Activated T-cell treated with anti-CD3 and anti-CD28 coated beads for 1 hour (primary cell): ENCODE measurements at regions not wholly inside any gene's neighbourhood (a gene's known extent, or its start where the extent isn't known, plus 50 kb on each side); places are given as distances from the start of the nearest gene placed in this dataset.
"Not testable (repeated sequence)": the region's sequence is repeated elsewhere in the genome, so short reads cannot be mapped to it uniquely, and the experiment has no call there.

ENCODE experiments used
- DNase-seq: peaks from one replicate; pipeline ENCODE4 v3.0.0-alpha.2; 2020; ENCODE audit warnings: low read depth

DNA sequence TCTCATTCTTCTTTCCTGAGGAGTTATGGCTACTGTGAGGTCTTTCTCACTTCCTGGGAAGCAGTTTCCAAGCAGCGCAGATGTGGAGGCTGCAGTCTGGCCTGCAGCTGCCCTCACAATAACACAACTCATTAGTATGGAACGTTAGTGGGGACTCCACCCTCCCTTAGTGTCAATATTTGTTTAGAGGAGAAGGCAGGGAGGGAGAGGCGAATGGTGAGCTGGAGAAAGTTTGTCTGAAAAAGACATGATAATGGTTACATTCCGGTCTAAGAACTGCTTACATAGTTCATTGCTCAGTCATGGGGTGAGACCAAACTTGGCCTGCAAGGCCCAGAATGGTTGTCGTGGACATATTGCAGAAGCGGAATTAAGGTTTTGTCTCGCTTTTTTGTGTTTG is 170.2 kb downstream of the HS3ST3B1 start:
- DNase-seq: no peak

DNA sequence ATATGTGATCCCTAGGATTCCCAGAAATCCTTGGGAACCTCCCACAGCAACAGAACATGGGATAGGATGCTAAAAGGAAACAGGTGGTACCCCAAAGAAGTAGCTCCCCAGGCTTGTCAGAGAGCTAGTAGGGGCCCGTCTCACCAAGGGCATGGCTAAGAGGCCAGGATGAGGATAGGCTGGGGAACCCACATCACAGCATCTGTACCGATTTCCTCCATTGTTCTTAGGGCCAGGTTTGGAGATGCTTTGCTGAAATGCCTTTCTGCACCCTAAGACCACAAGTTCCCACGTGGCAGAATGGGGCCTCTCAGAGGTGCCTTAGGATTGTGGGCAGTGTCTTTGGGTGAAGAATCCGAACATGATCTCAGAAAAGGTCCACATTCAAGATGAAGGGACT is 169.5 kb downstream of the HS3ST3B1 start:
- DNase-seq: no peak

DNA sequence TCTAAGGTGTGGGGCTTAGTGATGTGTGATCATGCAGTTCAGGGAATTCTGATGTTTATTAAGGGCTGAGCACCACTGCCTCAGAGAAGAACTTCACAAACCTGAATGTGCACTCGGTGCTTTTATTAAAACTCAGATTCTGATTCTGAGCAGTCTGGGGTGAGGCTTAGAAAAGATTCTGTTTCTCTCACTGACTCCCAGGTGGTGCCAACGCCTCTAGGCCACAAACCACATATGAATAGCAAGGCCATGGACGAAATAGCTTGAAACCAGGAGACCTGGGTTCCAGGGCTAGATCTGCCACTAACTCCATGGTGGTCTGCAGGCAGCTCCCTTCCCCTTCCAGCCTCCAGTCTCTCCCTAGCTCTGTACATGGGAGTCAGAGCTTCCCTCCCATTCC is 169.1 kb downstream of the HS3ST3B1 start:
- no peak for DNase-seq

DNA sequence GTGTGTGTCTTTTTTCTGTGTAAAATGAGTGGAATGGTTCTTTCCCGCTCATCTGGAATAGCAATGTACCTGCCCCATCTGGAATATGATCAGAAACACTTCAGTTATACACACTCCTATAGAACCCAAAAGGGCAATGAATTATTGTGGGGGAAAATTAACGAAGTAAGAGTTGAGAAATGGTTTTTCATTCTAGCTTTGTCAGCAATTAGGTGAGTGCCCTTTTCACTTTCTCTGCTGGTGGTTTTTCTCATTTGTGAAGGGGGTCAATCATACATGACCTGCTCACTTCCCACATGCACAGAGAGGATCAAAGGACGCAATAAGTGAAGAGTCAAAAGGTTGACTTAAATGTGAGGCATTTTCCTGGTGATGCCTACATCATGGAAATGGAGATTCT is 168.0 kb downstream of the HS3ST3B1 start:
- DNase-seq: no peak

DNA sequence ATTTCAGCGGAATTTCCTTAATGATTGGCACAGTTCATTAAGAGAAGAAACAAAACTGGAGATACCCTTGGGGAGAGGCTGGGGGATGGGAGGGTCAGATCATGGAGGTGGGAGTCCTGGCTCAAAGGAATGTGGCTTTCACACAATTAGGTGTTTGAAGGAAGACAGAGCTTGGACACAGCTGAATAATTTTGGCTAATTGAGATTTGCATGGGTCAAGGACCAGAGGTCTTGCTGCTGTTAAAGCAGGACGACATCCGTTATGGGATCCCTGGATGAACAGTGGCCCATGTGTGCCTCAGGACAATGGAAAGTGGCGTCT is 160.3 kb downstream of the HS3ST3B1 start:
- DNase-seq: no peak

DNA sequence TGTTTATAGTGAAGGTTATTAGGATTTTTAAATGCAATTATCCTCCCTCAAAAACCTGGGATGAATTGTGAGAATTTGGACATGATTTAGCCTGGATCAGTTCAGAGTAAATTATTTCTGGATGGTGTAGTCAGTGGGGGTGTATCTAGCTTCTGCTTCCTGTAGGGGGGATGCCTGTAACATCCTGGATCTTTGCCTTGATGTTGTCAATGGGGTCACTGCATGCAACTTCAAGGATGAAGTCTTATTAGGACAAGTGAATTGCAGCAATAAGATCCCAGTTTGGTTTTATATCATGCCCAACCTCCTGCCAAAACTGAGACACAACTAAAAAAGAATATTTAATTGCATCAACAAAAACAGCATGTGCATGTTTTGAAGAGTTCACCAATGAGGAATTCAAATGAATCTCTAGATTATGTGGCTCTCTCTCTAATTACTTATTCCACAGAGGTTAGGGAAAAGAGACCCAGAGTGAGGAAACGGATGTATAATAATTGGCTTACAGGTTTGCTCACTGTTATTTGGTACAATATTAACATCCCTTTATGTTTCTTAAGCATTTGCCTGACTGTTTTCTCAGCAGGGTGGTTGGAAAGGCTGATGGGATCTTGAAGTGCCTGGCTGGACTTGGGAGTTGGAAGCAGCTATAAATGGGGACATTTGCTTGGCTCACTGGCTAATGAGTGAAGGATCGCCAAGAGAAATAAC is 159.8 kb downstream of the HS3ST3B1 start:
- no peak for DNase-seq

DNA sequence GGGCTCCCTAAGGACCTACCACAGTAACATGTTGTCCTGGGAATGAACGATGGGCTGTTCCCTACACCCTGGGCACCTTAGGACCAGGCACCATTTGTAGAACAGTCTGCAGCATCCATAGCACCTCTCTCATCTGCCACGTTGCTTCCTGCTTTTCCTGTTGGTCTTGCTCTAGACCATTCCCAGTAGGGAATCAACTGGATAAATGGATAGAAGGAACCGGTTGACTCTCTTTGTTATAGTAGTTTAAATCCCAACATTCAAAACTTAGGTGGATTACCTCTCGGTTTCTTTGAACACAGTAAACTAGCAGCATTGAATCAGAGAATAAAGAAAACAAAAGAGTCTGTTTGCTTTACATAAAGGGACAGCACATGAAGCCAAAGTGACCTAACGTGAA is 159.1 kb downstream of the HS3ST3B1 start:
- no peak for DNase-seq

DNA sequence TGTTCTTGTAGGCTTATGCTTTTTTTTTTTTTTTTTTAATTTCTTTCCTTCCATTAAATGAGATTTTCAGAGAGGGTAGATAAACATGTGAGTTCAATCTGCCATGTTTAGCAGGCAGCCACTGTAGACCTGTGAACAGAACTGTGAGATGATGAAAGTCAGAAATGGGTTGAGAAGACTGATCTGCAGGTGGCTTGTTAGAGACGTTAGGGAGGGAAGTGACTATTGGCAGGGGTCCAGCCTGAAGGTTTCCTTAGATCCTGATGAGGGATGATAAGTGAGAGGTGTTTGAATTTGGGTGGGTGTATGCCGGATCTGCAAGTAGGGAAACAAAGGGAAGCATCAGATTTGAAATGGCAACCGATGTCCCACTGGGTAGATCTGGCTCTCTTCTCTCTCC is 157.8 kb downstream of the HS3ST3B1 start:
- DNase-seq: no peak

DNA sequence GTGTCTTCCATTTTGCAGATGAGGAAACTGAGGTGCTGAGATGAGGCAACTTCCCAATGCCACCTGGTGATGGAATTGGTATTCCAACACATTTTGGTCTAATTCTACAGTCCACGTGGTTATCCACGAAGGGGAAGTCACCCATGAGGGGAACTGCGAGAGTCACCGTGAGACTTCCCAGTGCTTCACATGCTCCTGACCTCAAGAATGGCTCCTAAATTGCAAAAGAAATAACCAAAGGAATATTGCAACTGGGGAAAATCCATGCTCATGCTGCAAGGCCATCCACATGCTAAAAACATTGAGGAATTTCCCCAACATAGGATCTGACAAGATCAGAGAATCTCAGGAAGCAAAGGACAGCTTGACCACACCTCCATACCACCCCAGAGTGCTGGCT is 153.9 kb downstream of the HS3ST3B1 start:
- DNase-seq: no peak

DNA sequence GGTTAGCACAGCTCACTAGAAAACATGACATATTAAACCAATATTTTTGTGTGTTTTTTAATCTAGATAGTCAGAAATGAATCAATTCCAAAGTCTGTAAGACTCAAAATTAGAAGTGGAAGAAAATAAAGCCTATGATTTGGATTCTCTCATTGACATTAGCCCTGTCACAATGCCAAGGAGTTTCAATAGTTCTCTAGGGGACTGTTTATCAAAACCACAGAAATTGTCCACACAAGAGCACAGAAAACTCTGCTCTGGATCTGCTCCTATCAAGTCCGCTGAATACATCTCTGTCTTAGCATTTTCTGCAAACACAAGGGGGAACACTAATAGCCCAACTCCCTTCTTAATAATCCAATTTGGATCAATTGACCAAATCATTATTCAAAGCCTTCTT is 152.0 kb downstream of the HS3ST3B1 start:
- DNase-seq: no peak

DNA sequence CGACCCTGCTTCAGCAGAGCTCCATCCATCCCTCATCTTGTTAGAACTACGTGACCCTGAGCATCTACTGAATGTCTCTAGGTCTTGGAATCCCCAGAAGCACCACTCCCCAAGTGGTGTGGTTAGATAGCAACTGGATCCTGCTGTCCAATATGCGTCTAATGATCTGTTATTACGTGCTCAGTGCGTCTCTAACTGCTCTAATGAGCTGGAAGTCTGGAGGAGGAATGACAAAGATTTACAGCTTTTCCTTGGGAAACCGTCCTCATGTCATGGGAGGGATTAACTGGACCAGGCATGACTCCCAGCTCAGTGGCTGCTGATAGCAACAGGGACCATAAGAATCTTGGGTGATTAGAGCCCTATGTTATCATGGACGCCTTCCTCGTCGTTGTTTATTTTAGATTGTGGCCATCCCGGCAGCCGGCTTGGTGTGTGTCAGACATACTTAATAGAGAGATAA is 150.9 kb downstream of the HS3ST3B1 start:
- DNase-seq: no peak

DNA sequence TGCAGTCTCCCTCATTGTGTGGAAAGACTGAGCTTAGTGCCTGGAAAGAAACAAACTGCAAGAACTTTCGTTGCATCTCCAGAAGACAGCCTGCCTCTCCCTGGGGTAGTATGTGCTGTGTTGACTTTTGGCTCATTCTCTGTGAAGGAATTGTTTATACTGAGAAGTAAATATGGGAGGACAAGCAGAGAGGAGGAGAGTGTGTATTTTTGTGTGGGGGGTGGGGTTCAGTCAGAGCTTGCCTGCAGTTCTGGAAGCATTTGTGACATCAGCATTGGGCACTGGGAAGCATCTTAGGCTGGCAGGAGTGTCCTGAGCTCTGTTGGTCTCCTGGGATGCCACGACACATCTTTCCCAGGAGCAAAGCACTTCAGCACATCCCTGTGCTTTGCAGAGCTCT is 147.9 kb downstream of the HS3ST3B1 start:
- no peak for DNase-seq

DNA sequence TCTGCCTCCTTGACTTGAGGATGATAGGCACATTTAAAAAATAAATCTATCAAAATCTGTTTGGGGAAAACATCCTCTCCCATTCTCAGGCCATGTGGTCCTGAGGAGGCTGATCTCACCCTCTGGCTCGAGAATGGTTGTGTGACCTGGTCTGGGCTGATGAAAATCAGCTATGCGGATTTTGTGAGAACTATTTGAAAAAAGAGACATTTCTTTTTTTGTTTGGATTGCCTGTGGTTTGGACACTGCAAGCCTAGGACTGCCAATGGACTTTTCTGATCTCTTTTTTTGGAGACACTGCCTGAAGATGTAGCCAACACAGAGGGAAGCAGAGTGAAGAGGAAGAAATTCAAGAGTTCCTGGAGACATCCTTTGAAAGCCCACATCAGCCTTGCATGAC is 145.9 kb downstream of the HS3ST3B1 start:
- DNase-seq: no peak

DNA sequence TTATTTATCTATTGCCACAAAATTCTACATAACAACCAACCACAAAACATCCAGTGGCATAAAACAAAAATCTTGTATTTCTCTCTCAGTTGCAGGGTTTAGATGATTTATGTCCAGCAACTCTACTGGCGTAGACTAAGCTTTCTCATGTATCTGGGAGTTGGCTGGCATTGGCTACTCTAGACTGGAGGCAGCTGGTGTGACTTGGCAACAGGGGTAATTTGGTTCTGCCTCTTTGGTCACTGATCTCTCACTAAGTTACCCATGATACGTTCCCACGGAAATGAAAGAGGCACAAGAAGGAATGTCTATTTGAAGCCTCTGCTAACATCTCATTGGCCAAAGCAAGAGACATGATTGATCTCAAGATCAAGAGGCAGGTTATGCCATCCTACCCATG is 144.0 kb downstream of the HS3ST3B1 start:
- no peak for DNase-seq

DNA sequence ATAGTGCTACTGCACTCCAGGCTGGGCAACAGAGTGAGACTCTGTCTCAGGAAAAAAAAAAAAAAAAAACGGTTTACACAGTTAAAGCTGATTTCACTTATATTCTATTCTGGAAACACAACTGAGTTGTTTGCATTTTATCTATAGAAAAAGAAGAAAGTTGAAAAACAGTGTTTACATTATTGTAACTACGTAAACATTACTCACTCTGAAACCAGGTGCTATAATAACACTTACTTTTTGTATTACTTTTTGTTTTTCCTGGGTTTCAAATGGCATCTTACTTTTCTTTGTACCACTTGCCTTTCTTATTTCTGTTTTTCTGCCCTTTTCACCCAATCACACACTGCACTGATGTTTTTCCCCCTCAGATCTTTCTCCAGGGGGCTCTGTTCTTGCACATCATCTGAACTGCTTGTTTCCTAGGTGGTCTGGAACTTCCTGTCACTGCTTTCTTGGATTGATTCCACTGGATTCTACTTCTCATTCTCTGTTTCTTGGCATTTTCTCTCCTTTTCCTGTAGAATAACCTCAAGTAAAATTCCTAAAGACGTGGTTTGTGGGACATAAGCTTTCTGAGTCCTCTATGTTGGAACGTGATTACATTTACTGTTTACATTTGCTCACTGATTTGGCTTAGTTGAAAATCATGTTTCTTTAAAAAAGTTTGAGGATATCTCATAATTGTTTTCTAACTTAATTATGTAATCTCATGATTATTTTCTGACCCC is 142.1 kb downstream of the HS3ST3B1 start:
- DNase-seq: no peak

DNA sequence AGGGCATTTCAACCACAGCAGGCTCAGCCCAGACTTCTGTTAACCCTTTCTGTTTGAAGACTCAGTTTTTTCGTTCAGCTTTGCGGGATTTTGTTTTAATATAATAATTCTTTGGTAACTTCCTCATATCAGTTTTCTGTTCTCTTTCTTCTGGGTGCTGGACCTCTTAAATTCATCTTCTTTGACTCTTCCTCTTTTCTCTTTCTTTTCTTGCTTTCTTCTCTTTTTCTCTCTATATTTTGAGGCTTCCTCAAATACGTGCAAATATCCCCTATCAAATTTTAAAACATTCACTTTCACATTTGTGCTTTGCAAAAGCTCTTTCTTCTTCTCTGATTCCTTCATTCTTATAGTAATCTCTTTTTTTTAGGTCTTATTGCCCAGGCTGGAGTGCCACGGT is 136.3 kb downstream of the HS3ST3B1 start:
- DNase-seq: no peak

DNA sequence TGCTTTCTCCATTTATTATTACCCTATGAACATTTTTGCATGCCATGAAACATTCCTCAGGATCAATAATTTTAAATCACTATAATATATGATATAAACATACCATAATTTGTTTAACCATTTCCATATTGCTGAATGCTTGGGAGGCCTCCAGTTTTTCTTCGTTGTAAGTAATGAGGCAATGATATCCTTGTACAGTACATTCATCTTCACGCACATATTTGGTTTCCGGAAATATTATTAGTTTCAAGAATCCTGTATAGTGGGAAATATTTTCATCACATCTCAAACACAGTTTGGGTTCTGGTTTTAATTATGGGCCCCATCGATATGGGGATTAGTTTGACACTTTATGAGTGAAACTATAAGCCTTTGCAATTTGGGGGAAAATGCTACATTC is 135.4 kb downstream of the HS3ST3B1 start:
- no peak for DNase-seq

DNA sequence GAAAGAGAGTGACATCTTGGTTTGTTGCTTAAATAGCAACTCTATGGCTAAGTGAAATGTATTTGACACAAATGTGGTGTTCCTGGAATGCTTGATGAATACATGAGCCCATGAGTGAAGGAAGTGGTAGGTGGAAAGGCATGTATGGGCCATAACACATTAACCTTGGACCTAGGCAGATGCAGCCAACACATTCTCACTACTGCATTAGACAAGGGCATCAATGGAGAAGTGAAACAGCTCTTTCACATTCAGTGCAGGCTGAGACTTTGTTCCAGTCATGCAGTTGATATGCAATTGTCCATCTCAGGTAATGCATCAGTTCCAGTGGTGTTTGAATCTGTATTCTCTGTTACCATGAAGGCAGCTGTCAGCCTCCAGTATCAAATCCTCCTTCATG is 133.6 kb downstream of the HS3ST3B1 start:
- no peak for DNase-seq

DNA sequence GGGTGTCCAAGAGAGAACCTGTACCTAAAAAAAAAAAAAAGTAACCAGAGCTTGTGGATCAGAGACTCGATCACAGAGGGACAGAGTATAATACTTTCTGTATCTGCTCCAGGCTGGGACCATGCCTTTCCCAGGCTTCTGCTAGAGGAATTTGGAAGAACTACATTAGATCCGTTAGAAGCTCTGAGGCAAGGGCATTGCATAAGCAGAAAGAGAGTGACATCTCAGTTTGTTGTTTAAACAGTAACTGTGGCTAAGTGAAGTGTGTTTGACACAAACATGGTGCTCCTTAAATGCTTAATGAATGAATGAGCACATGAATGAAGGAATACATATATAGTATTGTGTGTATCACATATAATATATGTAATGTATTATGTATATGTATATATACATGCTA is 131.2 kb downstream of the HS3ST3B1 start:
- DNase-seq: no peak

DNA sequence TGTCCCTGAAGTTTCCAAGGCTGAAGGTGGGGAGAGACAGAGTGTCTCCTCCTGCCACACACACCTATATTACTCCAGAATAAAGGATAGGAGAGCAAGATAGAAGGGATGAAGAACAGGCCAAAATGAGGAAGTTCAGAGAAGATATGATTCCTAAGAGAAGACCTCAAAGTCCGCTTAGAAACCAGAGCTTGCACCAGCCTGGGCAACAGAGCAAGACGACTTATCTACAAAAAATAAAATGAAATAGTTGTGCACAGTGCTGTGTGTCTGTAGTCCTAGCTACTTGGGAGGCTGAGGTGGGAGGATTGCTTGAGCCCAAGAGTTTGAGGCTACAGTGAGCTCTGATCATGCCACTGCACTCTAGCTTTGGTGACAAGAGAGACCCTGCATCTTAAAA is 128.2 kb downstream of the HS3ST3B1 start:
- DNase-seq: no peak

DNA sequence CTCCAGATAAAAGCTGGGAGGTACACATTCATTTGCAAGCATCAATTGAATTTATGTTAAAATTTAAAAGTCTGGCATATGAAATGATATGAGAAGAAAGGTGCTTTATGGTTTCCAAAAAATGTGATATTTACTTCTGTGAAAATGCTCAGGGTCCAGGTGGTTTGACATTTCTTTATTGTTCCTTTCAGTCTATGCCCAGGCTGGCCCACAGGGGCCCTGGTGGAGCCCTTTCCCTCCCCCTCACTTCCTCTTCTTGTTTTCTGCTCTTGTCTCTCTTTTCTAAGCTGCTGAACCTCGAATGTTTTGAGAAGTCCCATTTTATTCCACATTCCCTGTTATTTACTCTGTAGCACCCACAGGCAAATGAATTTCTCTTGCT is 127.8 kb downstream of the HS3ST3B1 start:
- peak; percentile 14 for DNase-seq

DNA sequence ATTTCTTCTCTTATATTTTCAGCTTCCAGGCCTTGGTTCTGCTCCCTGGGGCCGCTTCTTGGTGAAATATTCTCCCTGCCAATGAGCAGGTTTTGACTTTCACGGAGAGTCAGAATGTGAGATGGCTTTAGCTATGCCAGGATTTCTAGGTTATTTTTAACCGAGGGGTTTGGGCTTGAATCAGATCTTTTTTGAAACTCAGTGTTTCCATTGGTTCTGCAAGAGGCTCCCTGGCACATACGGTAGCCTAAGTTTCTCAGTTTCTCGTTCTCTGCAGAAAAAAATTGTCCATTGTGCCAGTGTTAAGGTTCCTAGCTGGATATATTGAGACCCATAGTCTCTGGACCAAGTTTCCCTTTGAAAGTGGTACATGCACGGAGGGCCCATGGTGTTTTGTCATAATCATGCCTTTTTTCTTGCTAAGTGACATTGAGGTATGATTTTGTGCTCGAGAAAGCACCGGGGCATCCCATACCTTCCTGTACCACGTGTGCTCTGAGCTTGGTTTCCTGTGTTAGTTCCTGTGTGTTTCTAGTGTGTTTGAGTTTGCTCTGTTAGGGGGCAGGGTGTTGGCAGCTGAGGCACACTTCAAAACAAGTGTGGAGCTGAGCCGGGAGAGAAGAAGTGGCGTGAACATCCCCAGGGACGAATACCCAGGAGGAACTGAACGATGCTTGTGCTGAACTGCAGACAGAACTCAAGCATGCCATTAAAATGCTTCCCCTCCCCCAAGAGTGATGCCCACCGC is 127.2 kb downstream of the HS3ST3B1 start:
- DNase-seq: peak; percentile 17

DNA sequence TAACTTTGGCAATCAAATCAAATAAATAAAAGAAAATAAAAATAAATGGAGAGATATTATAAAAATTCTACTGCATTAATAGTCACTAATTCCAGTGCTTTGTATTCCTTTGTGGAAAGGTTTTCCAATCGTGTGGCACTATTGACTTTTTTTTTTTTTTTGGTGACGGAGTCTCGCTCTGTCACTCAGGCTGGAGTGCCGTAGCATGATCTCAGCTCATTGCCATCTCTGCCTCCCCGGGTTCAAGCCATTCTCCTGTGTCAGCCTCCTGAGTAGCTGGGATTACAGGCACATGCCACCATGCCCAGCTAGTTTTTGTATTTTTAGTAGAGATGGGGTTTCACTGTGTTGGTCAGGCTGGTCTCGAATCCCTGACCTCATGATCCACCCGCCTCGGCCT is 122.3 kb downstream of the HS3ST3B1 start:
- not testable (repeated sequence) for DNase-seq
